Colonic mucosa (tissue), 4 donors: ENCODE measurements at regions not wholly inside any gene's neighbourhood (a gene's known extent, or its start where the extent isn't known, plus 50 kb on each side); places are given as distances from the start of the nearest gene placed in this dataset.

Source experiments
- DNase-seq: peaks from one replicate; pipeline ENCODE4 v3.0.0-alpha.2; 2020
- H3K27ac ChIP-seq: fragments of 200-600 bp; one replicate; pipeline ENCODE4 v1.8.0; 2021
- H3K27me3 ChIP-seq: fragments of 200-600 bp; one replicate; pipeline ENCODE4 v1.8.0; 2021
- H3K36me3 ChIP-seq: fragments of 200-600 bp; one replicate; pipeline ENCODE4 v1.8.0; 2021
- H3K4me1 ChIP-seq: fragments of 200-600 bp; one replicate; pipeline ENCODE4 v1.8.0; 2021; ENCODE audit warnings: mild to moderate bottlenecking
- H3K4me3 ChIP-seq: fragments of 200-600 bp; one replicate; pipeline ENCODE4 v1.8.0; 2021
- H3K9ac ChIP-seq, 2 donors: one replicate each; pipeline ENCODE4 v1.7.0; 2013; ENCODE audit warnings: control low read depth in 2 of 2, low read depth in 2 of 2, low read length in 2 of 2
- H3K9me3 ChIP-seq: fragments of 200-600 bp; one replicate; pipeline ENCODE4 v1.8.0; 2021
- CTCF ChIP-seq: fragments of 200-600 bp; IDR thresholded peaks from one replicate; pipeline ENCODE4 v1.8.0; 2022; ENCODE audit warnings: antibody characterized with exemption, mild to moderate bottlenecking
- intact Hi-C: fragments of 100-400 bp; cut with DNase I; formaldehyde crosslinking; loops from one replicate; pipeline ENCODE4 v1.14.1; 2022
- donor health status: healthy.
- donor health status: DM: no; HTN: no; CAD: no.
- donor health status: DM: no; HTN: no; CAD: no.

GRCh38 chr10:1960982-1961381 lies 223.7 kb upstream of the ADARB2 start:
- H3K36me3 ChIP-seq, result no peaks in the 10 kb centered on the region
- peaks cover 7% of the 10 kb centered on the region for H3K9me3 ChIP-seq
- TF ChIP-seq CTCF, result no peak
- no peak overlapping the region for H3K4me3 ChIP-seq
- no peak overlapping the region for H3K27ac ChIP-seq
- intact Hi-C loops, result no loop called here
- DNase-seq, result no peak
- H3K27me3 ChIP-seq, result no peaks in the 10 kb centered on the region
- no peaks in the 10 kb centered on the region for H3K4me1 ChIP-seq
- no peak overlapping the region for H3K9ac ChIP-seq

- no peak overlapping the region for H3K27ac ChIP-seq
Observed at GRCh38 chr10:1957057-1957456, 219.7 kb upstream of the ADARB2 start.

GRCh38 chr10:1954300-1954699 lies 217.0 kb upstream of the ADARB2 start:
- TF ChIP-seq CTCF, result no peak
- intact Hi-C loops, result no loop called here

More at GRCh38 chr10:1957057-1957456, 219.7 kb upstream of the ADARB2 start:
- TF ChIP-seq CTCF, result no peak
- Histone ChIP-seq H3K27me3 (no peaks in the 10 kb centered on the region), H3K4me1 (no peaks in the 10 kb centered on the region), H3K36me3 (no peaks in the 10 kb centered on the region), H3K9me3 (peaks cover 7% of the 10 kb centered on the region), H3K9ac (no peak overlapping the region), H3K4me3 (no peak overlapping the region)
- no peak for DNase-seq
- intact Hi-C loops, result no loop called here

GRCh38 chr10:1952126-1953095 lies 215.1 kb upstream of the ADARB2 start:
- H3K36me3 ChIP-seq, result no peaks in the 10 kb centered on the region
- H3K4me1 ChIP-seq, result no peaks in the 10 kb centered on the region
- TF ChIP-seq CTCF, result no peak
- H3K27ac ChIP-seq, result no peak overlapping the region
- intact Hi-C loops, result no loop called here
- no peak overlapping the region for H3K4me3 ChIP-seq
- H3K9me3 ChIP-seq, result no peaks in the 10 kb centered on the region
- DNase-seq, result no peak
- H3K9ac ChIP-seq, result no peak overlapping the region
- H3K27me3 ChIP-seq, result no peaks in the 10 kb centered on the region

More at GRCh38 chr10:1954300-1954699, 217.0 kb upstream of the ADARB2 start:
- no peaks in the 10 kb centered on the region for H3K4me1 ChIP-seq
- DNase-seq, result no peak
- H3K27me3 ChIP-seq, result no peaks in the 10 kb centered on the region
- H3K27ac ChIP-seq, result no peak overlapping the region
- no peaks in the 10 kb centered on the region for H3K36me3 ChIP-seq
- H3K9ac ChIP-seq, result no peak overlapping the region
- H3K9me3 ChIP-seq, result no peaks in the 10 kb centered on the region
- H3K4me3 ChIP-seq, result no peak overlapping the region

GRCh38 chr10:1950803-1951495 lies 213.6 kb upstream of the ADARB2 start:
- Histone ChIP-seq H3K4me1 (no peaks in the 10 kb centered on the region), H3K9me3 (no peaks in the 10 kb centered on the region), H3K27me3 (no peaks in the 10 kb centered on the region), H3K27ac (no peak overlapping the region), H3K9ac (no peak overlapping the region), H3K36me3 (no peaks in the 10 kb centered on the region), H3K4me3 (no peak overlapping the region)
- intact Hi-C loops, result no loop called here
- no peak for TF ChIP-seq CTCF
- no peak for DNase-seq
